Right atrium auricular region (tissue), 2 donors: ENCODE measurements at regions not wholly inside any gene's neighbourhood (a gene's known extent, or its start where the extent isn't known, plus 50 kb on each side); places are given as distances from the start of the nearest gene placed in this dataset.

ENCODE experiments used
- DNase-seq: peaks from one replicate; pipeline ENCODE4 v3.0.0-alpha.2; 2019; ENCODE audit warnings: low spot score
- H3K27ac ChIP-seq, 2 donors: fragments of 200-600 bp; sonication (generic); 1 replicate in 1 of 2; 2 replicates in 1 of 2; pipeline ENCODE4 v1.5.1; 2016 to 2019
- H3K27me3 ChIP-seq, 2 donors: fragments of 200-600 bp; sonication (generic); one replicate each; pipeline versions ENCODE4 v1.5.1 to v1.6.0; 2017 to 2019
- H3K36me3 ChIP-seq: fragments of 200-600 bp; sonication (generic); one replicate; pipeline ENCODE4 v1.5.1; 2016
- H3K4me1 ChIP-seq, 2 donors: fragments of 200-600 bp; sonication (generic); one replicate each; pipeline versions ENCODE4 v1.5.1 to v1.6.0; 2017 to 2019
- H3K4me3 ChIP-seq, 2 donors: fragments of 200-600 bp; sonication (generic); 1 replicate in 1 of 2; 2 replicates in 1 of 2; pipeline ENCODE4 v1.5.1; 2017 to 2019; ENCODE audit warnings: mild to moderate bottlenecking in 1 of 2, moderate library complexity in 1 of 2
- H3K9me3 ChIP-seq, 2 donors: fragments of 200-600 bp; sonication (generic); one replicate each; pipeline ENCODE4 v1.5.1; 2019
- CTCF ChIP-seq, 2 donors: fragments of 200-600 bp; sonication (generic); IDR thresholded peaks; one replicate each; pipeline ENCODE4 v1.5.1; 2019; ENCODE audit warnings: antibody characterized with exemption in 2 of 2

DNA sequence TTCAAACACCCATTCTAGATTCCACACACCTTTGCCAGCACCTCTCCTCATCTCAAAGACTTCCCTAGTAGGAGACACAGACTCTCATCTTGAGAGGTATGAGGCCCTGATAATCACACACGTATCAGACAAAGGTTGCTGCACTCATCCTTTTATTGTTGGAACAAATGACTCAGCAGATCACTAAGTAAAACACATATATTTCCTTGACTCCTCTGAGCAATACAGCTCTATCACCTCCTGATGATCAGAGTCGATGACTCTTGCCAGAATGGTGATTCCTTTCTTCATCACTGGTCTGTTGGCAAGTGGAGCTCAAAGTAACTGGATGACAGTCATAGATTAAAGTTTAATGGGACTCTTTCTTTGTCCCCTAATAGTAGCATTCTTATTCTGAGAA is 1049.2 kb upstream of the ZEB2 start:
- TF ChIP-seq CTCF (IDR thresholded peaks at IDR 0.05) = no peak
- no peaks in the 10 kb centered on the region for H3K9me3 ChIP-seq
- H3K36me3 ChIP-seq = no peaks in the 10 kb centered on the region
- H3K27me3 ChIP-seq = no peaks in the 10 kb centered on the region
- no peak for DNase-seq
- H3K4me1 ChIP-seq = no peaks in the 10 kb centered on the region
- no peak overlapping the region for H3K4me3 ChIP-seq
- no peak overlapping the region for H3K27ac ChIP-seq

- DNase-seq = no peak
Measured at GRCh38 chr2:145563741-145564615, 1044.1 kb upstream of the ZEB2 start.

GRCh38 chr2:145561152-145561551 is 1041.2 kb upstream of the ZEB2 start:
- no peak overlapping the region for H3K27ac ChIP-seq
- H3K4me3 ChIP-seq = no peak overlapping the region
- H3K36me3 ChIP-seq = no peaks in the 10 kb centered on the region
- H3K4me1 ChIP-seq = no peaks in the 10 kb centered on the region
- no peaks in the 10 kb centered on the region for H3K9me3 ChIP-seq
- no peak for DNase-seq
- no peaks in the 10 kb centered on the region for H3K27me3 ChIP-seq
- TF ChIP-seq CTCF (IDR thresholded peaks at IDR 0.05) = no peak

More at GRCh38 chr2:145563741-145564615, 1044.1 kb upstream of the ZEB2 start:
- TF ChIP-seq CTCF (IDR thresholded peaks at IDR 0.05) = no peak
- no peak overlapping the region for H3K27ac ChIP-seq
- H3K4me1 ChIP-seq = no peaks in the 10 kb centered on the region
- no peaks in the 10 kb centered on the region for H3K9me3 ChIP-seq
- no peaks in the 10 kb centered on the region for H3K27me3 ChIP-seq
- no peak overlapping the region for H3K4me3 ChIP-seq
- H3K36me3 ChIP-seq = no peaks in the 10 kb centered on the region

- Histone ChIP-seq H3K4me3 (no peak overlapping the region), H3K4me1 (no peaks in the 10 kb centered on the region), H3K36me3 (no peaks in the 10 kb centered on the region), H3K27ac (no peak overlapping the region), H3K27me3 (no peaks in the 10 kb centered on the region), H3K9me3 (no peaks in the 10 kb centered on the region)
- DNase-seq = no peak
- TF ChIP-seq CTCF (IDR thresholded peaks at IDR 0.05) = no peak
Measured at GRCh38 chr2:145558617-145559350, 1038.9 kb upstream of the ZEB2 start.

GRCh38 chr2:145555360-145555759 is 1035.4 kb upstream of the ZEB2 start:
- H3K4me1 ChIP-seq = no peaks in the 10 kb centered on the region
- no peak for DNase-seq
- no peak overlapping the region for H3K27ac ChIP-seq
- TF ChIP-seq CTCF (IDR thresholded peaks at IDR 0.05) = no peak
- H3K4me3 ChIP-seq = no peak overlapping the region
- H3K27me3 ChIP-seq = no peaks in the 10 kb centered on the region
- no peaks in the 10 kb centered on the region for H3K36me3 ChIP-seq
- H3K9me3 ChIP-seq = no peaks in the 10 kb centered on the region
